GM23248 (cell line): ENCODE measurements at regions not wholly inside any gene's neighbourhood (a gene's known extent, or its start where the extent isn't known, plus 50 kb on each side); places are given as distances from the start of the nearest gene placed in this dataset.

Experiments
- DNase-seq: peaks from one replicate; pipeline ENCODE4 v3.0.0-alpha.2; 2015
- H2AFZ ChIP-seq: fragments of 200-600 bp; sonication (generic); 2 replicates; pipeline ENCODE4 v1.6.1; 2016; ENCODE audit warnings: antibody characterized with exemption
- H3F3A ChIP-seq: fragments of 200-600 bp; sonication (generic); 2 replicates; pipeline ENCODE4 v1.6.1; 2016; ENCODE audit warnings: mild to moderate bottlenecking, antibody characterized with exemption, mixed run types; ENCODE audit not compliant: insufficient read depth
- H3K27ac ChIP-seq: fragments of 200-600 bp; sonication (generic); 2 replicates; pipeline ENCODE4 v1.5.1; 2016; ENCODE audit warnings: mild to moderate bottlenecking
- H3K27me3 ChIP-seq: fragments of 200-600 bp; sonication (generic); replicated peaks from 2 replicates; pipeline ENCODE4 v1.6.1; 2016; ENCODE audit warnings: mild to moderate bottlenecking; ENCODE audit not compliant: insufficient read depth
- H3K36me3 ChIP-seq: fragments of 200-600 bp; sonication (generic); 2 replicates; pipeline ENCODE4 v1.6.1; 2016; ENCODE audit warnings: low read depth, mild to moderate bottlenecking
- H3K4me1 ChIP-seq: fragments of 200-600 bp; sonication (generic); 2 replicates; pipeline ENCODE4 v1.6.1; 2016; ENCODE audit warnings: mild to moderate bottlenecking; ENCODE audit not compliant: insufficient read depth
- H3K4me2 ChIP-seq: fragments of 200-600 bp; sonication (generic); one replicate; pipeline ENCODE4 v1.6.1; 2016; ENCODE audit warnings: mild to moderate bottlenecking; ENCODE audit not compliant: unreplicated experiment
- H3K4me3 ChIP-seq: fragments of 200-600 bp; sonication (generic); 2 replicates; pipeline ENCODE4 v1.5.1; 2016; ENCODE audit warnings: mild to moderate bottlenecking
- H3K79me2 ChIP-seq: fragments of 200-600 bp; sonication (generic); 2 replicates; pipeline ENCODE4 v1.6.1; 2016; ENCODE audit warnings: mild to moderate bottlenecking; ENCODE audit not compliant: insufficient read depth
- H3K9ac ChIP-seq: fragments of 200-600 bp; sonication (generic); 2 replicates; pipeline ENCODE4 v1.6.1; 2016; ENCODE audit warnings: mild to moderate bottlenecking
- H3K9me2 ChIP-seq: fragments of 200-600 bp; sonication (generic); 2 replicates; pipeline ENCODE4 v1.6.1; 2016; ENCODE audit warnings: mixed run types, mild to moderate bottlenecking, moderate library complexity; ENCODE audit not compliant: insufficient read depth
- H3K9me3 ChIP-seq: fragments of 200-600 bp; sonication (generic); one replicate; pipeline ENCODE4 v1.6.1; 2017; ENCODE audit warnings: low read depth
- H4K20me1 ChIP-seq: fragments of 200-600 bp; sonication (generic); 2 replicates; pipeline ENCODE4 v1.6.0; 2016; ENCODE audit not compliant: insufficient read depth
- EZH2 ChIP-seq: fragments of 200-600 bp; sonication (generic); IDR thresholded peaks from 2 replicates; pipeline ENCODE4 v1.6.1; 2018; ENCODE audit warnings: antibody characterized with exemption, mild to moderate bottlenecking; ENCODE audit not compliant: insufficient read depth, poor library complexity, severe bottlenecking
- EZH2phosphoT487 ChIP-seq: fragments of 200-600 bp; sonication (generic); IDR thresholded peaks from 2 replicates; pipeline ENCODE4 v1.6.1; 2018; ENCODE audit warnings: antibody characterized with exemption, moderate library complexity, mild to moderate bottlenecking, low read depth; ENCODE audit not compliant: insufficient read depth
- WGBS, 2 experiments: methylation state at CpG; one replicate each; pipeline ENCODE4 v1.1.6; 2015 to 2017; ENCODE audit warnings: low lambda C conversion rate in 2 of 2, low coverage in 1 of 2; ENCODE audit errors: missing lambda C conversion rate in 2 of 2; 5-methylcytosine and 5-hydroxymethylcytosine counted together
- in situ Hi-C: fragments of 300-500 bp; cut with MboI; formaldehyde crosslinking; loops from 2 replicates; pipeline ENCODE4 v1.15.0; 2020

GRCh38 chr17:59469786-59470485 lies 95.5 kb upstream of the DHX40 start:
- no peak overlapping the region for H3K9ac ChIP-seq
- TF ChIP-seq EZH2 = no peak
- no peak for TF ChIP-seq EZH2phosphoT487
- no peaks in the 10 kb centered on the region for H3F3A ChIP-seq
- no peaks in the 10 kb centered on the region for H4K20me1 ChIP-seq
- 71 to 72% methylated on average over 8 of the region's 8 CpGs for WGBS, 2 experiments
- no peaks in the 10 kb centered on the region for H3K36me3 ChIP-seq
- no peak overlapping the region for H3K4me3 ChIP-seq
- no peak overlapping the region for H3K4me2 ChIP-seq
- in situ Hi-C loops = no loop called here
- no peaks in the 10 kb centered on the region for H3K9me2 ChIP-seq
- H3K79me2 ChIP-seq = no peaks in the 10 kb centered on the region
- no peak overlapping the region for H3K27ac ChIP-seq
- H3K4me1 ChIP-seq = no peaks in the 10 kb centered on the region
- no peaks in the 10 kb centered on the region for H3K27me3 ChIP-seq
- no peak overlapping the region for H2AFZ ChIP-seq
- H3K9me3 ChIP-seq = no peaks in the 10 kb centered on the region
- DNase-seq = no peak

- no peaks in the 10 kb centered on the region for H3K9me3 ChIP-seq
- H3K27ac ChIP-seq = no peak overlapping the region
- H3K79me2 ChIP-seq = no peaks in the 10 kb centered on the region
- H3K9me2 ChIP-seq = no peaks in the 10 kb centered on the region
- H3K27me3 ChIP-seq = no peaks in the 10 kb centered on the region
- no peak for DNase-seq
- no peaks in the 10 kb centered on the region for H4K20me1 ChIP-seq
- no peak overlapping the region for H2AFZ ChIP-seq
- in situ Hi-C loops = no loop called here
- 75 to 80% methylated on average over 6 of the region's 6 CpGs for WGBS, 2 experiments
- H3K9ac ChIP-seq = no peak overlapping the region
- H3K36me3 ChIP-seq = no peaks in the 10 kb centered on the region
- no peak for TF ChIP-seq EZH2
- TF ChIP-seq EZH2phosphoT487 = no peak
- no peak overlapping the region for H3K4me2 ChIP-seq
- H3K4me3 ChIP-seq = no peak overlapping the region
- no peaks in the 10 kb centered on the region for H3K4me1 ChIP-seq
- H3F3A ChIP-seq = no peaks in the 10 kb centered on the region
Observed at GRCh38 chr17:59470624-59471297, 94.6 kb upstream of the DHX40 start.

DNA sequence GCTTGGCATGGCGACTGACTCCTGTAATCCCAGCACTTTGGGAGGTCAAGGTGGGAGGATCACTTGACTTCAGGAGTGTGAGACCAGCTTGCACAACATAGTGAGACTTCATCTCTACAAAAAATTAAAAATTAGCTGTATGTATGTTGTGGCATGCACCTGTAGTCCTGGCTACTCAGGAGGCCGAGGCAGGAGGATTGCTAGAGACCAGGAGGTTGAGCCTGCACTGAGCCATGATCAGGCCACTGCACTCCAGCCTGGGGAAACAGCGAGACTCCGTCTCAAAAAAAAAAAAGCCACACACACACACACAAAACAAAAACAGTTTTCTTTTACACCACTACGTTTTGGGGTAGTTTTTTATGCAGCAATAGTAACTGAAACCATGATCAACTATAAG lies 89.0 kb upstream of the DHX40 start:
- Histone ChIP-seq H3K4me3 (no peak overlapping the region), H3K79me2 (no peaks in the 10 kb centered on the region), H3F3A (no peaks in the 10 kb centered on the region), H3K36me3 (no peaks in the 10 kb centered on the region), H3K27me3 (no peaks in the 10 kb centered on the region; the same call in 1 of the 2 replicates), H3K4me2 (no peak overlapping the region), H2AFZ (no peak overlapping the region), H3K27ac (no peak overlapping the region), H3K4me1 (no peaks in the 10 kb centered on the region), H3K9me2 (no peaks in the 10 kb centered on the region), H3K9ac (no peak overlapping the region), H3K9me3 (no peaks in the 10 kb centered on the region), H4K20me1 (no peaks in the 10 kb centered on the region)
- 64 to 72% methylated on average over 5 of the region's 5 CpGs for WGBS, 2 experiments
- no peak for TF ChIP-seq EZH2phosphoT487
- TF ChIP-seq EZH2 = no peak
- DNase-seq = no peak
- in situ Hi-C loops = no loop called here

- 68 to 72% methylated on average over 2 of the region's 2 CpGs for WGBS, 2 experiments
- in situ Hi-C loops = no loop called here
Observed at GRCh38 chr17:59479141-59479540, 86.3 kb upstream of the DHX40 start.

More at GRCh38 chr17:59479141-59479540, 86.3 kb upstream of the DHX40 start:
- Histone ChIP-seq H3K9me2 (no peaks in the 10 kb centered on the region), H3K9ac (no peak overlapping the region), H4K20me1 (no peaks in the 10 kb centered on the region), H3K27ac (no peak overlapping the region), H3K4me1 (no peaks in the 10 kb centered on the region), H3K27me3 (no peaks in the 10 kb centered on the region; the same call in 1 of the 2 replicates), H3F3A (no peaks in the 10 kb centered on the region), H3K79me2 (no peaks in the 10 kb centered on the region), H2AFZ (no peak overlapping the region), H3K36me3 (no peaks in the 10 kb centered on the region), H3K9me3 (no peaks in the 10 kb centered on the region), H3K4me2 (no peak overlapping the region), H3K4me3 (no peak overlapping the region)
- no peak for DNase-seq
- no peak for TF ChIP-seq EZH2
- TF ChIP-seq EZH2phosphoT487 = no peak
